Left lung (tissue), 4 donors: ENCODE measurements at regions not wholly inside any gene's neighbourhood (a gene's known extent, or its start where the extent isn't known, plus 50 kb on each side); places are given as distances from the start of the nearest gene placed in this dataset.

Experiments used
- ATAC-seq: fragments of 200-7000 bp; cut with Tn5 transposase; one replicate; pipeline ENCODE4 v1.9.1; 2020; ENCODE audit warnings: moderate library complexity
- DNase-seq, 4 donors: peaks; one replicate each; pipeline ENCODE4 v3.0.0-alpha.2; 2013 to 2020
- H3K27ac ChIP-seq, 2 donors: fragments of 200-600 bp; sonication (generic) in 1 of 2; one replicate each; pipeline versions ENCODE4 v1.5.0 to v1.8.0; 2020 to 2021
- H3K27me3 ChIP-seq, 2 donors: fragments of 200-600 bp; sonication (generic) in 1 of 2; one replicate each; pipeline versions ENCODE4 v1.5.0 to v1.8.0; 2020 to 2021
- H3K36me3 ChIP-seq, 2 donors: fragments of 200-600 bp; sonication (generic) in 1 of 2; one replicate each; pipeline versions ENCODE4 v1.5.0 to v1.8.0; 2020 to 2021
- H3K4me1 ChIP-seq, 2 donors: fragments of 200-600 bp; one replicate each; pipeline ENCODE4 v1.8.0; 2021
- H3K4me3 ChIP-seq, 2 donors: fragments of 200-600 bp; sonication (generic) in 1 of 2; one replicate each; pipeline versions ENCODE4 v1.5.0 to v1.8.0; 2020 to 2021; ENCODE audit warnings: mild to moderate bottlenecking in 1 of 2
- H3K9me3 ChIP-seq, 2 donors: fragments of 200-600 bp; sonication (generic) in 1 of 2; one replicate each; pipeline versions ENCODE4 v1.5.0 to v1.8.0; 2020 to 2021
- intact Hi-C, 2 donors: fragments of 100-400 bp; cut with DNase I; formaldehyde crosslinking; loops; one replicate each; pipeline versions ENCODE4 v1.11.2 to v1.14.2; 2022
- TF ChIP-seq, protein P1 (sequence below), 2 donors: fragments of 200-600 bp; sonication (generic) in 1 of 2; IDR thresholded peaks; one replicate each; pipeline versions ENCODE4 v1.5.0 to v1.8.0; 2021; ENCODE audit warnings: antibody characterized with exemption in 2 of 2
- donor health status: DM: no; HTN: yes; CAD: no.
- donor health status: DM: no; HTN: no; CAD: no.

DNA sequence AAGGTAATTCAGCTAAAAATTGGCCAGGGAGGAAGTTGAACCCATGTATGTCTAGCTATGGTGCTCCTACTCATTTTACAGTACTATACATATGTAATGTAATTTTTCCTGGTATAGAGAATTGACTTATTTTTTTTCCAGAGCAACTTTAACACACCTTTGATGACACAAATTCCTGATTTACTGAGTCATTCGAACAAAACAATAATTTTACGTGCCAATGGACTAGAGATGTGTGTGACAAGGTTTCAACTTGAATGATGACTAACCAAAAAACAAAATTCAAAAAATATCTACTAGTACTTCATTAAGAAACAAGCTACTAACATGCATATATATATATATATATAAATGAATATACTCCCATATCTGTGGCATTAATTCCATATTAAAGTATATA is 180.5 kb downstream of the KITLG start:
- ATAC-seq (no peak), DNase-seq (no peak)
- Histone ChIP-seq H3K36me3 (no peaks in the 10 kb centered on the region), H3K27ac (no peak overlapping the region), H3K4me1 (no peaks in the 10 kb centered on the region), H3K9me3 (no peaks in the 10 kb centered on the region), H3K4me3 (no peak overlapping the region), H3K27me3 (no peaks in the 10 kb centered on the region)
- TF ChIP-seq, protein P1, sequence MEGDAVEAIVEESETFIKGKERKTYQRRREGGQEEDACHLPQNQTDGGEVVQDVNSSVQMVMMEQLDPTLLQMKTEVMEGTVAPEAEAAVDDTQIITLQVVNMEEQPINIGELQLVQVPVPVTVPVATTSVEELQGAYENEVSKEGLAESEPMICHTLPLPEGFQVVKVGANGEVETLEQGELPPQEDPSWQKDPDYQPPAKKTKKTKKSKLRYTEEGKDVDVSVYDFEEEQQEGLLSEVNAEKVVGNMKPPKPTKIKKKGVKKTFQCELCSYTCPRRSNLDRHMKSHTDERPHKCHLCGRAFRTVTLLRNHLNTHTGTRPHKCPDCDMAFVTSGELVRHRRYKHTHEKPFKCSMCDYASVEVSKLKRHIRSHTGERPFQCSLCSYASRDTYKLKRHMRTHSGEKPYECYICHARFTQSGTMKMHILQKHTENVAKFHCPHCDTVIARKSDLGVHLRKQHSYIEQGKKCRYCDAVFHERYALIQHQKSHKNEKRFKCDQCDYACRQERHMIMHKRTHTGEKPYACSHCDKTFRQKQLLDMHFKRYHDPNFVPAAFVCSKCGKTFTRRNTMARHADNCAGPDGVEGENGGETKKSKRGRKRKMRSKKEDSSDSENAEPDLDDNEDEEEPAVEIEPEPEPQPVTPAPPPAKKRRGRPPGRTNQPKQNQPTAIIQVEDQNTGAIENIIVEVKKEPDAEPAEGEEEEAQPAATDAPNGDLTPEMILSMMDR (IDR thresholded peaks at IDR 0.05) = no peak
- intact Hi-C loops = no loop called here

DNA sequence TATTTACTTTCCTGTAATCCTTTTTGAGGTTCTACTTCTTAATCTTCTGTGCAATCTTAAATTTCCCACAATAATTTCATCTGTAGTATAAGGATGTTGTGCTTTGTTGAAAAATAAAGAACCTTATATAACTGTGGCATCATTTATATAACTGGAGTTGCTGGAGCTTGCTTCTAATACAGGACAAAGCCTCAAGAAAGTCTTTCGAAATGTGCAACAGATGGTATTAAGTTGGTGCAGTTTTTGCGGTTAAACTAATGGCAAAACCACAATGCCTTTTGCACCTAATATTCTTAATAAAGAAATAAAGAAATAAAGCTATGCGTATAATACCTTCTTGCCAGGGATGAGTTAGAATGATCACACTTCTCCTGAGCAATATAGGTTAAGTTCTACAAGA is 180.0 kb downstream of the KITLG start:
- intact Hi-C loops = no loop called here
- ATAC-seq (no peak), DNase-seq (no peak)
- Histone ChIP-seq H3K4me1 (no peaks in the 10 kb centered on the region), H3K27me3 (no peaks in the 10 kb centered on the region), H3K27ac (no peak overlapping the region), H3K9me3 (no peaks in the 10 kb centered on the region), H3K4me3 (no peak overlapping the region), H3K36me3 (no peaks in the 10 kb centered on the region)
- TF ChIP-seq, protein P1 (IDR thresholded peaks at IDR 0.05) = no peak

DNA sequence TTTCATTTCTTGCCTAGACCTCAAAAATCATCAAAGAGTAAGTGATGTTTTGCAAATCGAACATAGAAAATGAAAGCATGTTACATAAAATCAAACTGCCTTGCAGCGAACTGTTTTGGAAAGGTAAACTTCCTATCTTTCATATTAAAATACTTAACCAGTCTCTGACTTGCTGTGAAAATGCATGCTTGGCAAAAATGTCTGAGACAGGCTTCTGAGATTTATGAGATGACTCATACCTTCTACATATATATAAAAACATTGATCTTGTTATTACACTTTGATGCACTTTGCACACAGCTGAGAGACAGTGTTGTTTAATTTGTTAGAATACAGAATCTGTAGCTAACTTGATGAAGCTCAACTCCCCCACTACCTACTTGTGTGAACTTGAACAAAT is 179.1 kb downstream of the KITLG start:
- intact Hi-C loops = no loop called here
- no peaks in the 10 kb centered on the region for H3K9me3 ChIP-seq
- no peaks in the 10 kb centered on the region for H3K27me3 ChIP-seq
- H3K4me3 ChIP-seq = no peak overlapping the region
- DNase-seq (no peak), ATAC-seq (no peak)
- no peaks in the 10 kb centered on the region for H3K4me1 ChIP-seq
- no peak overlapping the region for H3K27ac ChIP-seq
- H3K36me3 ChIP-seq = no peaks in the 10 kb centered on the region
- TF ChIP-seq, protein P1 (IDR thresholded peaks at IDR 0.05) = no peak

DNA sequence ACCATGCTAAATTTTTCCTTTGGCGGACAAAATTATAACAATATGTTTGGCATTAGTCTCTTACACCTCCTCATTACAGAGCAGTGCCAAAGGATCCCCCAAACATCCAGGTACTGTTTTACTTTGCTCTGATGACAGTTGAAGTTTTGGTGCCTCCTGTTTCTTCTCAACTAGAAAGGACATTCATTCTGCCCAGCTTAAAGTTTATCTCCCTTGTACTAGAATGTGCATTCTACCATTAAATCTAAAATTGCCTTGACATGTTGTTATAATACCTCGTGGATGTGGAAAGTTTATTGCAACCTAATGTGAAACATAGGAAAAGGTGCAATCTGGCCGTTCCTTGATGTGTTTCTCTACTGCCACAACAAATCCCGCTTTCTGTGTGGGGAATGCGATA is 173.4 kb downstream of the KITLG start:
- no peak for DNase-seq
- H3K9me3 ChIP-seq = no peaks in the 10 kb centered on the region
- ATAC-seq = no peak
- no peaks in the 10 kb centered on the region for H3K4me1 ChIP-seq
- no peak overlapping the region for H3K27ac ChIP-seq
- H3K4me3 ChIP-seq = no peak overlapping the region
- TF ChIP-seq, protein P1 (IDR thresholded peaks at IDR 0.05) = no peak
- intact Hi-C loops = no loop called here
- H3K36me3 ChIP-seq = no peaks in the 10 kb centered on the region
- no peaks in the 10 kb centered on the region for H3K27me3 ChIP-seq

DNA sequence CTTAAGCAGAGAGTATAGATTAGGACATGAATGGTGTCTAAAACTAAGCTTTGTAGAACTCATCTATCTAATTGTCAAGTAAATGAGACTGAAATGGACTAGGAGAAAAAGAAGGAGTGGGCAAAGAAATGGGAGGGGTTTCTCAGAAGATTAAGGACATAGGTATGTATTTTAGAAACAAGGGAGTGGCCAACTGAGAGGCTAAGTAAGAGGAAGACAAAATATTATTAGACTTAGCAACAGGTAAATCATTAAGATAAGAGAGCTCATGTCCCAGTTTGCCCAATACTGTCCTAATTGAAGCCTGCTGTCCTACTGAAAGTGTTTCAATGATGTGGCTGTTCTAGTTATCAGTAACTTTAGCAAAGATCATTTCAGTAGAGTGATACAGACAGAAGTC is 171.4 kb downstream of the KITLG start:
- Histone ChIP-seq H3K27ac (no peak overlapping the region), H3K36me3 (no peaks in the 10 kb centered on the region), H3K9me3 (no peaks in the 10 kb centered on the region), H3K4me3 (no peak overlapping the region), H3K27me3 (no peaks in the 10 kb centered on the region), H3K4me1 (no peaks in the 10 kb centered on the region)
- DNase-seq (no peak), ATAC-seq (peak; percentile 52)
- intact Hi-C loops = no loop called here
- TF ChIP-seq, protein P1 (IDR thresholded peaks at IDR 0.05) = no peak
